ENCODE measurements at regions not wholly inside any gene's neighbourhood (a gene's known extent, or its start where the extent isn't known, plus 50 kb on each side); places are given as distances from the start of the nearest gene placed in this dataset.
"Not testable (repeated sequence)": the region's sequence is repeated elsewhere in the genome, so short reads cannot be mapped to it uniquely, and the experiment has no call there.

- no peak for DNase-seq (ENCODE audit: low read depth)
Observed at GRCh38 chr12:68984796-68985573, 52.0 kb upstream of the CPM start.

DNA sequence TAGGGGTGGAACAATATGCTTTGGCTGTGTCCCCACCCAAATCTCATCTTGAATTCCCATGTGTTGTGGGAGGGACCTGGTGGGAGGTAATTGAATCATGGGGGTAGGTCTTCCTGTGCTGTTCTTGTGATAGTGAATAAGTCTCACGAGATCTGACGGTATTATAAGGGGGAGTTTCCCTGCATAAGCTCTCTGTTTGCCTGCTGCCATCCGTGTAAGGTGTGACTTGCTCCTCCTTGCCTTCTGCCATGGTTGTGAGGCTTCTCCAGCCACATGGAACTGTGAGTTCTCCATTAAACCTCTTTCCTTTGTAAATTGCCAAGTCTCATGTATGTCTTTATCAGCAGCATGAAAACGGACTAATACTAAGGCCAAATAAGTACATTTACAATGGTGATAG is 64.6 kb upstream of the CPM start:
- not testable (repeated sequence) for DNase-seq (ENCODE audit: low read depth)

DNA sequence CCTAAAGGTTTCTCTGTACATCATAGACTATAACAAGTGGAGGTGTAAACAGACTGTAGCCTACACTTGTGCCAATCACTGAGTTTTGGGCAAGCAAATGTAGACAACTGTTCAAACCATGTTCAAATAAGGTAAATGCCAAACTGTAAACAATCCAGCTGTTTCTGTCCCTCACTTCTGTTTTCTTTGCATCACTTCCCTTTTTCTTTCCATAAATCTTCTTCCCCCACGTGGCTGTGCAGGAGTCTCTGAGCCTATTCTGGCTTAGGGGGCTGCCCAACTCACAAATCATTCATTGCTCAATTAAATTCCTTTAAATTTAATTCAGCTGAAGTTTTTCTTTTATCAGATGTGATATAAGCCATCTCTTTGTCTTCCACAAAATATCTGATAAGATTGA is 65.1 kb upstream of the CPM start:
- no peak for DNase-seq (ENCODE audit: low read depth)

GRCh38 chr12:69000074-69000473 is 67.1 kb upstream of the CPM start:
- DNase-seq (ENCODE audit: low read depth) = no peak

GRCh38 chr12:69000540-69001243 is 67.7 kb upstream of the CPM start:
- no peak for DNase-seq (ENCODE audit: low read depth)

DNA sequence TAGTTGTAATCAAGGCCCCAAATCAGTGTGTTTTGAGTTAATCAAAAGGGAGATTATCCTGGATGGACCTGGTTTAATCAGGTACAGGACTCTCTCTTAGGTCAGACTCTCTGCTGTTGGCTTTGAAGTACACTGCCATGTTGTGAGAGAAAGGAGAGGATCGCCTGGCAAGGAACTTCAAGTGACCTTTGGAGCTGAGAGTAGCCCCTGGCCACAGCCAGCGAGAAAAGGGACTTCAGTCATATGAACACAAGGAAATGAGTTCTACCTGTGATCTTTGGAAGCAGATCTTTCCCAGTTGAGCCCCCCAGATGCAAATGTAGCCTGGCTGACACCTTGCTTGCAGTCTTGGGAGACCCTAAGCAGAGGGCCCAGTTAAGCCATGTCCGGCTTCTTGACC is 68.3 kb upstream of the CPM start:
- no peak for DNase-seq (ENCODE audit: low read depth)

DNA sequence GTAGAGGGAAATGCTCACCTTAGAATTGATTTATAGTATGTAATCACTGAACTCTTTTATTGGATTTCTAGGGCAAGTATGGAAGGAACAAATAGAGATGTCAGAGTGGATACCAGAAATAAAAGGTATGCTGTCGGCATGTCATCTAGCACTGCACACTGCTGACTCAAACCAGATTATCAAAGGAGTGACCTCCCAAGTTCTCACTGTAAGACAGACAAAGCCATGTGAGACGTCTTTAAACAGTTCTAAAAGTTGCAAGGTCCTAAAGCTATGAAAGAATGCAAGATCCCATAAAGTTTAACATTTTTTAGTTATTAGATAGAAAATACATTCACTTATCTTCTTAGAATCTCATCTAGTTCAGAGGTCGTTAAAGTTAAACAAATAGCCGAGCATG is 70.0 kb upstream of the CPM start:
- DNase-seq (ENCODE audit: low read depth) = no peak

GRCh38 chr12:69003991-69004390 is 71.0 kb upstream of the CPM start:
- no peak for DNase-seq (ENCODE audit: low read depth)

GRCh38 chr12:69007101-69007854 is 74.3 kb upstream of the CPM start:
- no peak for DNase-seq (ENCODE audit: low read depth)

- no peak for DNase-seq (ENCODE audit: low read depth)
Observed at GRCh38 chr12:69007855-69008351, 74.9 kb upstream of the CPM start.

DNA sequence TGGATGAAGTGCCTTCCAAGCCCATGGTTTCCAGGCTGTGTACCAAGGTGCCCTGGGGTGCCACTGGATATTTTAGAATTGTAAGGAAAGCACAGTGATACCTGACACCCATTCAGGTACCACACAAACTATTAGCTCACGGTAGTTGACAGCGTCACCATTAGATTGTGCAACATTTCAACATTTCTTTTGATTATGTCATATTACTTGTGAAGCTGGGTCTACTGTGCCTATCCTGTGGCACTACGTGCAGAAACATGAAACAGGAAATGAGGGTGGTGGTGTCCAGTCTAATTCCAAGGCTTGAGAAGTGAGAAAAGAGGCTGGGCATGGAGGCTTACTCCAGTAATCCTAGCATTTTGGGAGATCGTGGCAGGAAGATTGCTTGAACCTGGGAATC is 75.5 kb upstream of the CPM start:
- DNase-seq (ENCODE audit: low read depth) = no peak

GRCh38 chr12:69014047-69014446 is 81.1 kb upstream of the CPM start:
- DNase-seq (ENCODE audit: low read depth) = no peak

DNA sequence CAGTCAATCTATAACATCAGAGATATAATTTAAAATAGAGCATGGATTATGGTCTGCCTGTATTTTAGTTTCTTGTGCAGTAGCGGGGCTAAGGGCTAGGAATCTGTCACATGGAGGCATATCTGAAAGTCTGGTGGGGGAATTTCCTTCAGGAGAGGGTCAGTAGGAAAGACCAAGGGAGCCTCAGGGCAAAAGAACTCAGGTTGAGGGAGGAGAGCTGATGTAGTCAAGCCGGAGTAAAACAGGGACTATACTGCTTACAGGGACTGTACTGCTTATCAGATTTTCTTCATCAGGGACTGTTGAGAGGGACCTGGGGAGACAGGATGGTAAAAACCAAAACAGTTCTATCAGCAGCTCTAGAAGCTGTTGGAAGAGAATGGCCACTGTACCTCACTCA is 82.0 kb upstream of the CPM start:
- no peak for DNase-seq (ENCODE audit: low read depth)

DNA sequence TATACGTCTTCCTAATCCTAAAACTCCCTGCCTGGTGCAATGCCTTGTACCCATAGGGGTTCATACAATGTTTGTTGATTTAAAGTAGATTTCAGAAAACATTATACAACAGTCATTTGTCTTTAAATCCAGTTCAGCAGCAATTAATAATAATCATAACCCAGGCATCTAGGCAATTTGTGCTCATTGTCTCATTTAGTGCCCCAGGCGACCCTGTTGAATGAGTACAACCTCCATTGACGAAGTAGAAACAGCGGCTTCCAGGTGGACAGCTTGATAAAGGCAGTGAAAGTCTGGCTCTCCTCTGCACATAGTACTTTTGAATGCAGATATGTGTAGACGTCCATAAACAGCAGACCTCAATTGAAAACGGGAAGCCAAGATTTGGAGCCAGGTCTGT is 82.9 kb upstream of the CPM start:
- no peak for DNase-seq (ENCODE audit: low read depth)

GRCh38 chr12:69019082-69019481 is 86.1 kb upstream of the CPM start:
- no peak for DNase-seq (ENCODE audit: low read depth)

DNA sequence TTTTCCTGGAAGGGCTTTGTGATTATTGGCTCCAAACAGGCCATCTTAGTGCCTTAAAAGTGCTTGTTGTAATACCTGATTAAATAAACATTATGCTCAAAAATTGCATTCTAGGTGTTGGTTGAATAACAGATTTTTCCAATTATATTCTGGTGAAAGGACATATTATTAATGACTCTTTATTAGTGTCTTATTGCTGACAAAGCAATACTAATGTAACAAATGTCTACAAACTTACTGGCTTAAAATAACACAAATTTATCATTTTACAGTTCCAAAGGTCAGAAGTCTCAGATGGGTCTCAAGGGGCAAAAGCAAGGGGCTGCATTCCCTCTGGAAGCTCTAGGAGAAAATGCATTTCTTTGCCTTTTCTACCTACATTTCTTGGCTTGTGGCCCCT is 86.9 kb upstream of the CPM start:
- no peak for DNase-seq (ENCODE audit: low read depth)

DNA sequence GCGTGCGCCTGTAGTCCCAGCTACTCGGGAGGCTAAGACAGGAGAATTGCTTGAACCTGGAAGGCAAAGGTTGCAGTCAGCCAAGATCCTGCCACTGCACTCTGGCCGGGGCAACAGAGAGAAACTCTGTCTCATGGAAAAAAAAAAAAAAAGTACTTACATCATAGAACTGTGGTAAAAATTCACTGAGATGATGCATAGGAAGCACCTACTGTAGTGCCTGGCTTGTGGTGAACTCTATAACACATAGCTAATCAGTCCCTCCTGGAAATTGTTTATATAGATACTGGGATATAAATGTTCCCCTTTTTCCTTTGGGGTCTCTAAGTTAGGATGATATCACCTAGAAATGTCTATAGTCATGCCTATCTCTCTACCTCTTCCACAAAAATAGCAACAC is 89.7 kb upstream of the CPM start:
- no peak for DNase-seq (ENCODE audit: low read depth)

GRCh38 chr12:69023840-69024239 is 90.9 kb upstream of the CPM start:
- DNase-seq (ENCODE audit: low read depth) = no peak

DNA sequence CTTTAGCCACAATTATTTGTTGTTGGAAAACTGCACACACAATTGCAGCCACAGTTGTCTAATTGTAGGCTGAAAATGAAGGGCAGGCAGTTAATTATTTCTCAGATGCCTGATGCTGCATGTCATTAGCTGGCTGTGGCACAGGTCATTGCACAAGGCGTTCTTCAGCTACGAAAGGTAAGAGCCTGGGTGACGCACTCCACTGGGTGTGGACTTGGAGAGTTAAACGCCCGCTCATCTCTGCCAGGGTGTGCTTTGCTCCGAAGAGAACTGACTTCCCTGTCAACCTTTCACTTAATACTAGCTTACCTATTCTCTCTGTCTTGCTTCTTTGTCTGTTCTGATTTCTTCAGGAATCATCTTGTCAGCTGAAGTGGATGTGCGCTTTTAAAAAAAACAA is 91.4 kb upstream of the CPM start:
- DNase-seq (ENCODE audit: low read depth) = no peak

DNA sequence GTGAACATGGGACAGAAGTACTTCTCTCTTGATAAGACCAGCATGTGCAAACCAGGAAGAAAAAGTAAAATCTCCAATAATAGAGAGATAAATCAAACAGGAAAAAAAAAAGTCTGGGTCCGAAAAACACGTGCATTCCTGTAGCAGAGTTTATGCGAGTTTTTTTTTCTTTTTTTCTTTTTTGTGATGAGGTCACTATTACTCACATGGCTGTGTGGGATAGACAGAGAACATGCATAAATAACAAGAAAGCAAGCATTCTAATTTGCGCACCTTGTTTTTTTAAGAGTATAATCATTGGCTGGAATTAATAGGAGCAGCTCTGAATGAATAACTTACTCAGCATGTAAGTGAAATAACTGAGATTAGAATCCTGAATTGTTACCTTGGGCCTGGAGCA is 91.9 kb upstream of the CPM start:
- no peak for DNase-seq (ENCODE audit: low read depth)

DNA sequence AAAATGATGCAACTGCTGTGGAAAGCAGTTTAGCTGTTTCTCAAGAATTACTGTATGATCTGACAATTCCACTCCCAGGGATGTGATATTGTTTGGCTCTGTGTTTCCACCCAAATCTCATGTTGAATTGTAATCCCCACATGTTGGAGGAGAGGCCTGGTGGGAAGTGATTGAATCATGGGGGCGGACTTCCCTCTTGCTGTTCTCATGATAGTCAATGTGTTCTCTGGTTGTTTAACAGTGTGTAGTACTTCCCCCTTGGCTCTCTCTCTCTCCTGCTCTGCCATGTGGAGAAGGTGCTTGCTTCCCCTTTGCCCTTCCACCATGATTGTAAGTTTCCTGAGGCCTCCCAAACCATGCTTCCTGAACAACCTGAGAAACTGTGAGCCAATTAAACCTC is 93.4 kb upstream of the CPM start:
- no peak for DNase-seq (ENCODE audit: low read depth)

GRCh38 chr12:69027411-69027881 is 94.5 kb upstream of the CPM start:
- DNase-seq (ENCODE audit: low read depth) = no peak
